HCT116 (cell line): ENCODE measurements at regions not wholly inside any gene's neighbourhood (a gene's known extent, or its start where the extent isn't known, plus 50 kb on each side); places are given as distances from the start of the nearest gene placed in this dataset.

Experiments used
- ATAC-seq: fragments of 200-7000 bp; cut with Tn5 transposase; 2 replicates; pipeline ENCODE4 v1.9.1; 2020; ENCODE audit warnings: mild to moderate bottlenecking, moderate library complexity
- BruUV-seq: library from RNA; stranded (reverse); fragments of 400-500 nt; replicated peaks from 2 replicates; lab custom pipeline; 2021; lab: Mats Ljungman, UMichigan
- CTCF ChIA-PET: fragments of 300-600 bp; sonication (Branson Sonifier 250); formaldehyde crosslinking; loops from one replicate; lab custom pipeline; 2021; ENCODE audit warnings: antibody characterized with exemption; lab: Charles Lee
- POLR2A ChIA-PET: fragments of 300-600, 350-600 bp; sonication (Branson Sonifier 250); formaldehyde crosslinking; loops from one replicate; lab custom pipeline; 2021; ENCODE audit warnings: antibody characterized with exemption; lab: Charles Lee
- RAD21 ChIA-PET, 2 experiments: fragments of 300-600 bp; sonication (Branson Sonifier 250); formaldehyde crosslinking; loops; one replicate each; lab custom pipeline; 2023; ENCODE audit warnings: low total read pairs in 2 of 2; ENCODE audit not compliant: uncharacterized antibody in 2 of 2, unreplicated experiment in 2 of 2, low non-redundant PET in 1 of 2; lab: Charles Lee
- DNase-seq: peaks from one replicate; pipeline ENCODE4 v3.0.0-alpha.2; 2010; ENCODE audit warnings: low read depth, low spot score
- H2AFZ ChIP-seq: fragments of 200-600 bp; shearing (Covaris generic), sonication (generic); 2 replicates; pipeline ENCODE4 v1.6.1; 2017; ENCODE audit warnings: low read depth, mixed run types, mixed read lengths, antibody characterized with exemption, low read length; ENCODE audit not compliant: poor library complexity, severe bottlenecking
- H3K27ac ChIP-seq: 2 replicates; pipeline ENCODE4 v1.5.1; 2012; ENCODE audit warnings: low read depth, low read length
- H3K27me3 ChIP-seq: fragments of 200-600 bp; sonication (generic); 2 replicates; pipeline ENCODE4 v1.6.1; 2016; ENCODE audit warnings: mixed run types, low read length, mixed read lengths; ENCODE audit not compliant: insufficient read depth
- H3K36me3 ChIP-seq, 2 experiments: fragments of 200-500 bp in 1 of 2; fragments of 200-600 bp in 1 of 2; sonication (Bioruptor generic) in 1 of 2; sonication (generic) in 1 of 2; 2 replicates each; pipeline versions ENCODE4 v1.5.1 to v1.6.1; 2014 to 2016; ENCODE audit warnings: low read length in 2 of 2, inconsistent platforms in 1 of 2, mixed read lengths in 1 of 2, mixed run types in 1 of 2; ENCODE audit not compliant: insufficient read depth in 2 of 2, control insufficient read depth in 1 of 2
- H3K4me1 ChIP-seq, 2 experiments: fragments of 200-600 bp in 1 of 2; sonication (generic) in 1 of 2; 2 replicates each; pipeline versions ENCODE4 v1.5.1 to v1.6.1; 2012 to 2017; ENCODE audit warnings: low read length in 2 of 2, inconsistent platforms in 1 of 2, mild to moderate bottlenecking in 1 of 2, mixed read lengths in 1 of 2, mixed run types in 1 of 2, moderate library complexity in 1 of 2; ENCODE audit not compliant: insufficient read depth in 2 of 2, control insufficient read depth in 1 of 2
- H3K4me2 ChIP-seq: fragments of 200-600 bp; sonication (generic); 2 replicates; pipeline ENCODE4 v1.6.1; 2017; ENCODE audit warnings: mixed run types, low read length, mixed read lengths
- H3K4me3 ChIP-seq, 2 experiments: fragments of 200-600 bp in 1 of 2; sonication (generic) in 1 of 2; replicated peaks in 1 of 2; 2 replicates each; pipeline ENCODE4 v1.5.1; 2011 to 2016; ENCODE audit warnings: low read length in 2 of 2, control low read depth in 1 of 2, low read depth in 1 of 2, mild to moderate bottlenecking in 1 of 2, mixed read lengths in 1 of 2, mixed run types in 1 of 2
- H3K79me2 ChIP-seq: fragments of 200-600 bp; sonication (generic); 2 replicates; pipeline ENCODE4 v1.6.1; 2017; ENCODE audit warnings: mild to moderate bottlenecking, mixed run types, low read length, moderate library complexity, mixed read lengths; ENCODE audit not compliant: insufficient read depth
- H3K9ac ChIP-seq: fragments of 200-600 bp; sonication (generic); 2 replicates; pipeline ENCODE4 v1.6.1; 2016; ENCODE audit warnings: low read length, mixed read lengths
- H3K9me2 ChIP-seq: fragments of 200-600 bp; sonication (generic), shearing (Covaris generic); 2 replicates; pipeline ENCODE4 v1.6.1; 2017; ENCODE audit warnings: mixed run types, mild to moderate bottlenecking, moderate library complexity; ENCODE audit not compliant: insufficient read depth
- H3K9me3 ChIP-seq, 2 experiments: fragments of 200-500 bp in 1 of 2; fragments of 200-600 bp in 1 of 2; sonication (Bioruptor generic) in 1 of 2; sonication (generic) in 1 of 2; 2 replicates each; pipeline ENCODE4 v1.6.1; 2014 to 2017; ENCODE audit warnings: low read length in 2 of 2, mixed read lengths in 2 of 2, inconsistent platforms in 1 of 2, low read depth in 1 of 2, mild to moderate bottlenecking in 1 of 2, mixed run types in 1 of 2, moderate library complexity in 1 of 2; ENCODE audit not compliant: control insufficient read depth in 1 of 2, insufficient read depth in 1 of 2
- H4K20me1 ChIP-seq: fragments of 200-600 bp; sonication (generic), shearing (Covaris generic); 2 replicates; pipeline ENCODE4 v1.6.1; 2017; ENCODE audit warnings: mixed run types, mild to moderate bottlenecking, moderate library complexity; ENCODE audit not compliant: insufficient read depth
- ATF3 ChIP-seq: IDR thresholded peaks from 2 replicates; pipeline ENCODE4 v1.6.1; 2012
- CBX3 ChIP-seq: IDR thresholded peaks from 2 replicates; pipeline ENCODE4 v1.6.1; 2012; ENCODE audit warnings: low read depth
- ELF1 ChIP-seq: IDR thresholded peaks from 2 replicates; pipeline ENCODE4 v1.6.1; 2012; ENCODE audit warnings: low read depth, borderline replicate concordance
- FOSL1 ChIP-seq: IDR thresholded peaks from 2 replicates; pipeline ENCODE4 v1.6.1; 2012; ENCODE audit warnings: low read depth
- POLR2A ChIP-seq: IDR thresholded peaks from 2 replicates; pipeline ENCODE4 v1.7.0; 2011; ENCODE audit warnings: borderline replicate concordance; ENCODE audit not compliant: insufficient read depth, insufficient read length; ENCODE audit errors: extremely low read depth
- POLR2AphosphoS5 ChIP-seq: IDR thresholded peaks from 2 replicates; pipeline ENCODE4 v1.6.1; 2011; ENCODE audit warnings: mild to moderate bottlenecking, low read depth, low read length, moderate library complexity
- SP1 ChIP-seq: IDR thresholded peaks from 2 replicates; pipeline ENCODE4 v1.6.1; 2012; ENCODE audit warnings: low read depth
- YY1 ChIP-seq: IDR thresholded peaks from 2 replicates; pipeline ENCODE4 v1.6.1; 2011; ENCODE audit warnings: low read length, low read depth, moderate library complexity, mild to moderate bottlenecking; ENCODE audit not compliant: insufficient replicate concordance; ENCODE audit errors: extremely low read depth
- intact Hi-C: fragments of 100-400 bp; cut with micrococcal nuclease; formaldehyde crosslinking; loops from 2 replicates; pipeline ENCODE4 v1.10.0; 2022

- ATAC-seq, result no peak
- ChIA-PET POLR2A (no interaction called here), RAD21 (no interaction called here), CTCF (no interaction called here)
- peak; percentile 62; the same call in 1 of the 2 replicates for TF ChIP-seq CBX3
- no peak for TF ChIP-seq POLR2AphosphoS5
- no peaks in the 10 kb centered on the region for H3K9me2 ChIP-seq
- H4K20me1 ChIP-seq, result no peaks in the 10 kb centered on the region
- DNase-seq, result no peak
- no peaks in the 10 kb centered on the region for H3K4me1 ChIP-seq
- H3K27ac ChIP-seq, result no peak overlapping the region
- H3K4me2 ChIP-seq, result no peak overlapping the region
- intact Hi-C loops, result no loop called here
- H3K9ac ChIP-seq, result no peak overlapping the region
- no peaks in the 10 kb centered on the region for H3K36me3 ChIP-seq
- peaks cover 19 to 20% of the 10 kb centered on the region in 2 experiments; a peak in 3 of 4 replicates for H3K9me3 ChIP-seq
- no peaks in the 10 kb centered on the region for H3K27me3 ChIP-seq
- no peak overlapping the region for H3K4me3 ChIP-seq
- H3K79me2 ChIP-seq, result no peaks in the 10 kb centered on the region
- no TSS peak for BruUV-seq
- no peak overlapping the region for H2AFZ ChIP-seq
These were observed 69.9 kb downstream of the SDR9C7 start for GRCh38 chr12:56864318-56864717.

- TF ChIP-seq YY1 (no peak), ATF3 (no peak), FOSL1 (no peak), POLR2A (no peak), SP1 (no peak), ELF1 (no peak)
- CTCF ChIA-PET, result no interaction called here
- intact Hi-C loops, result no loop called here
- H3K4me2 ChIP-seq, result no peak overlapping the region
- H3K4me3 ChIP-seq, result no peak overlapping the region
- no peaks in the 10 kb centered on the region for H3K36me3 ChIP-seq
- no peaks in the 10 kb centered on the region for H3K79me2 ChIP-seq
- no peak for ATAC-seq
- no peak overlapping the region for H3K9ac ChIP-seq
- POLR2A ChIA-PET, result no interaction called here
- no peaks in the 10 kb centered on the region for H3K9me2 ChIP-seq
- H2AFZ ChIP-seq, result no peak overlapping the region
- no peaks in the 10 kb centered on the region for H3K27me3 ChIP-seq
- no peak for DNase-seq
- H3K9me3 ChIP-seq, result peaks cover 19 to 20% of the 10 kb centered on the region in 2 experiments; a peak in 3 of 4 replicates
- H3K27ac ChIP-seq, result no peak overlapping the region
- no peaks in the 10 kb centered on the region for H4K20me1 ChIP-seq
- H3K4me1 ChIP-seq, result no peaks in the 10 kb centered on the region
- RAD21 ChIA-PET, result no interaction called here
- no TSS peak for BruUV-seq
These were observed 70.4 kb downstream of the SDR9C7 start for GRCh38 chr12:56863789-56864188.
